K562 (cell line): ENCODE measurements at regions not wholly inside any gene's neighbourhood (a gene's known extent, or its start where the extent isn't known, plus 50 kb on each side); places are given as distances from the start of the nearest gene placed in this dataset.

Source experiments
- ATF1 ChIP-seq, 2 experiments: fragments of 450-650 bp in 1 of 2; IDR thresholded peaks; 2 replicates each; pipeline ENCODE4 v1.6.1; 2016; ENCODE audit warnings: missing compliant biosample characterization in 1 of 2, missing genetic modification characterization in 1 of 2
- EZH2 ChIP-seq: IDR thresholded peaks from 2 replicates; pipeline ENCODE4 v1.6.1; 2012; ENCODE audit warnings: low read depth, mild to moderate bottlenecking, inconsistent platforms, low read length, borderline replicate concordance
- FOXJ3 ChIP-seq: sonication (generic); formaldehyde crosslinking; IDR thresholded peaks from 2 replicates; pipeline ENCODE4 v1.4.0; 2020; ENCODE audit warnings: mild to moderate bottlenecking, missing genetic modification reagents
- HDAC3 ChIP-seq: fragments of 450-650 bp; IDR thresholded peaks from 2 replicates; pipeline ENCODE4 v1.6.1; 2018; ENCODE audit warnings: borderline replicate concordance, mild to moderate bottlenecking, moderate library complexity; ENCODE audit not compliant: partially characterized antibody
- KLF13 ChIP-seq: fragments of 450-650 bp; IDR thresholded peaks from 2 replicates; pipeline ENCODE4 v1.6.1; 2016; ENCODE audit warnings: missing genetic modification characterization, low read depth, mild to moderate bottlenecking, missing compliant biosample characterization, moderate library complexity, borderline replicate concordance
- MAFG ChIP-seq: fragments of 450-650 bp; conservative IDR thresholded peaks from 2 replicates; pipeline ENCODE4 v1.6.1; 2016; ENCODE audit warnings: missing genetic modification characterization, missing compliant biosample characterization
- MXI1 ChIP-seq: IDR thresholded peaks from 2 replicates; pipeline ENCODE4 v1.6.1; 2011; ENCODE audit warnings: low read depth, mild to moderate bottlenecking, improper control_type of control experiment, low read length
- MYBL2 ChIP-seq, 2 experiments: fragments of 450-650 bp in 1 of 2; sonication (generic) in 1 of 2; formaldehyde crosslinking in 1 of 2; IDR thresholded peaks; 2 replicates each; pipeline versions ENCODE4 v1.6.1 to v1.8.1; 2017 to 2022; ENCODE audit warnings: borderline replicate concordance in 1 of 2, inconsistent platforms in 1 of 2, low read depth in 1 of 2, mild to moderate bottlenecking in 1 of 2, missing genetic modification reagents in 1 of 2, moderate library complexity in 1 of 2
- PHF21A ChIP-seq: fragments of 450-650 bp; IDR thresholded peaks from 2 replicates; pipeline ENCODE4 v1.6.1; 2017; ENCODE audit warnings: low read depth, borderline replicate concordance
- RFX5 ChIP-seq: IDR thresholded peaks from 2 replicates; pipeline ENCODE4 v1.6.1; 2011; ENCODE audit warnings: low read depth, mild to moderate bottlenecking, improper control_type of control experiment, low read length
- STAT5B ChIP-seq: fragments of 250-450 bp; sonication (Bioruptor Pico); IDR thresholded peaks from 2 replicates; pipeline ENCODE4 v1.8.0; 2021; ENCODE audit warnings: mild to moderate bottlenecking, inconsistent platforms
- TFAM ChIP-seq: fragments of 250-450 bp; sonication (Bioruptor Pico); conservative IDR thresholded peaks from 2 replicates; pipeline ENCODE4 v1.5.0; 2021; ENCODE audit warnings: mild to moderate bottlenecking, moderate library complexity
- TSC22D4 ChIP-seq: fragments of 450-650 bp; IDR thresholded peaks from 2 replicates; pipeline ENCODE4 v1.6.1; 2016; ENCODE audit warnings: missing genetic modification characterization, missing biosample characterization, control low read depth
- ZNF12 ChIP-seq: sonication (generic); formaldehyde crosslinking; IDR thresholded peaks from 2 replicates; pipeline ENCODE4 v1.4.0; 2020; ENCODE audit warnings: mild to moderate bottlenecking, missing genetic modification reagents
- ZNF165 ChIP-seq: fragments of 250-450 bp; sonication (Bioruptor Pico); IDR thresholded peaks from 2 replicates; pipeline ENCODE4 v1.4.0; 2020; ENCODE audit warnings: borderline replicate concordance
- ZNF217 ChIP-seq: sonication (generic); formaldehyde crosslinking; IDR thresholded peaks from 2 replicates; pipeline ENCODE4 v1.8.0; 2022; ENCODE audit warnings: mild to moderate bottlenecking, missing genetic modification reagents
- ZNF707 ChIP-seq: fragments of 250-450 bp; sonication (Bioruptor Pico); conservative IDR thresholded peaks from 2 replicates; pipeline ENCODE4 v1.8.0; 2022; ENCODE audit warnings: inconsistent platforms, mild to moderate bottlenecking, moderate library complexity
- ZNF75A ChIP-seq: fragments of 450-650 bp; formaldehyde crosslinking; IDR thresholded peaks from 2 replicates; pipeline ENCODE4 v1.4.0; 2020; ENCODE audit warnings: mild to moderate bottlenecking
- TF ChIP-seq, protein P1 (sequence below): fragments of 250-450 bp; sonication (Bioruptor Pico); IDR thresholded peaks from 2 replicates; pipeline ENCODE4 v1.8.0; 2022; ENCODE audit warnings: moderate library complexity, mild to moderate bottlenecking, inconsistent platforms
- TF ChIP-seq, protein P2 (sequence below): fragments of 150-350 bp; IDR thresholded peaks from 2 replicates; pipeline ENCODE4 v1.6.1; 2014; ENCODE audit warnings: low read depth, mild to moderate bottlenecking, low read length, borderline replicate concordance
- TF ChIP-seq, protein P3 (sequence below), 2 experiments: fragments of 450-650 bp; IDR thresholded peaks; 2 replicates each; pipeline ENCODE4 v1.6.1; 2016

DNA sequence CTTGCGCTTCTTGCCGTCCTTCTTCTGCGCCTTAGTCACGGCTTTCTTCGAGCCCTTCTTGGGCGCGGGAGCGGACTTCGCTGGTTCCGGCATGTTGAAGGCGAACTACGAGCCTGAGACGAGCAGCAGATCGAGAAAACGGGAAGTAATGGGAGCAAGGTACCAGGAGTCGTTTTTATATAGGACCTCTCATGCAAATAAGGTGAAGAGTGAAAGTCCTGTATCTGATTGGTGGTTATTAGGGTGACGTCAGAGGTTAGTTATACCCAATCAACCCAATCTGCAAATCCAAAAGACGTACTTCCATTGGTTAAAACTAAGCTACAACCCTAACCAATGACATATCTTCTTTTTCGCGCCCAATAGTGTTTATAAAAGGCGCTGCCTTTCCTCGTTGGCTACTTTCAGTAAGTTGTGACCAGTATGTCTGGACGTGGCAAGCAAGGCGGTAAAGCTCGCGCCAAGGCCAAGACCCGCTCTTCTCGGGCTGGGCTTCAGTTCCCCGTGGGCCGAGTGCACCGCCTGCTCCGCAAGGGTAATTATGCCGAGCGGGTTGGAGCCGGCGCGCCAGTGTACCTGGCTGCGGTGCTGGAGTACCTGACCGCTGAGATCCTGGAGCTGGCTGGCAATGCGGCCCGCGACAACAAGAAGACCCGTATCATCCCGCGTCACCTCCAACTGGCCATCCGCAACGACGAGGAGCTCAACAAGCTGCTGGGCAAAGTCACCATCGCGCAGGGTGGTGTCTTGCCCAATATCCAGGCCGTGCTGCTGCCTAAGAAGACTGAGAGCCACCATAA is 100.6 kb upstream of the PRSS16 start (continued):
- TF ChIP-seq, protein P1, sequence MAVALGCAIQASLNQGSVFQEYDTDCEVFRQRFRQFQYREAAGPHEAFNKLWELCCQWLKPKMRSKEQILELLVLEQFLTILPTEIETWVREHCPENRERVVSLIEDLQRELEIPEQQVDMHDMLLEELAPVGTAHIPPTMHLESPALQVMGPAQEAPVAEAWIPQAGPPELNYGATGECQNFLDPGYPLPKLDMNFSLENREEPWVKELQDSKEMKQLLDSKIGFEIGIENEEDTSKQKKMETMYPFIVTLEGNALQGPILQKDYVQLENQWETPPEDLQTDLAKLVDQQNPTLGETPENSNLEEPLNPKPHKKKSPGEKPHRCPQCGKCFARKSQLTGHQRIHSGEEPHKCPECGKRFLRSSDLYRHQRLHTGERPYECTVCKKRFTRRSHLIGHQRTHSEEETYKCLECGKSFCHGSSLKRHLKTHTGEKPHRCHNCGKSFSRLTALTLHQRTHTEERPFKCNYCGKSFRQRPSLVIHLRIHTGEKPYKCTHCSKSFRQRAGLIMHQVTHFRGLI (CRISPR knock-in tag), result no peak
- TF ChIP-seq MXI1, result no peak
- TF ChIP-seq ZNF12 (CRISPR knock-in tag), result peak; percentile 74; the same call in 1 of the 2 replicates
- no peak for TF ChIP-seq MAFG (tag)
- no peak for TF ChIP-seq EZH2
- peak; percentile 39; the same call in 1 of the 2 replicates for TF ChIP-seq ZNF75A (CRISPR knock-in tag)
- TF ChIP-seq TFAM (CRISPR knock-in tag), result no peak
- TF ChIP-seq HDAC3, result no peak
- TF ChIP-seq STAT5B (CRISPR knock-in tag), result no peak
- peak; percentile 62; the same call in 1 of the 2 replicates for TF ChIP-seq MYBL2 (IDR thresholded peaks at IDR 0.05; ENCODE audit: low read depth)
- TF ChIP-seq MYBL2 (CRISPR knock-in tag; IDR thresholded peaks at IDR 0.05; ENCODE audit: borderline replicate concordance), result no peak
- no peak for TF ChIP-seq KLF13 (tag)
- TF ChIP-seq FOXJ3 (CRISPR knock-in tag), result no peak
- no peak for TF ChIP-seq TSC22D4 (tag)
- peak; percentile 79 for TF ChIP-seq RFX5
- TF ChIP-seq ZNF217 (CRISPR knock-in tag), result 0 out of 2 replicates have a peak, but pooled peaks have one; percentile 78
- no peak for TF ChIP-seq PHF21A
- TF ChIP-seq, protein P2, sequence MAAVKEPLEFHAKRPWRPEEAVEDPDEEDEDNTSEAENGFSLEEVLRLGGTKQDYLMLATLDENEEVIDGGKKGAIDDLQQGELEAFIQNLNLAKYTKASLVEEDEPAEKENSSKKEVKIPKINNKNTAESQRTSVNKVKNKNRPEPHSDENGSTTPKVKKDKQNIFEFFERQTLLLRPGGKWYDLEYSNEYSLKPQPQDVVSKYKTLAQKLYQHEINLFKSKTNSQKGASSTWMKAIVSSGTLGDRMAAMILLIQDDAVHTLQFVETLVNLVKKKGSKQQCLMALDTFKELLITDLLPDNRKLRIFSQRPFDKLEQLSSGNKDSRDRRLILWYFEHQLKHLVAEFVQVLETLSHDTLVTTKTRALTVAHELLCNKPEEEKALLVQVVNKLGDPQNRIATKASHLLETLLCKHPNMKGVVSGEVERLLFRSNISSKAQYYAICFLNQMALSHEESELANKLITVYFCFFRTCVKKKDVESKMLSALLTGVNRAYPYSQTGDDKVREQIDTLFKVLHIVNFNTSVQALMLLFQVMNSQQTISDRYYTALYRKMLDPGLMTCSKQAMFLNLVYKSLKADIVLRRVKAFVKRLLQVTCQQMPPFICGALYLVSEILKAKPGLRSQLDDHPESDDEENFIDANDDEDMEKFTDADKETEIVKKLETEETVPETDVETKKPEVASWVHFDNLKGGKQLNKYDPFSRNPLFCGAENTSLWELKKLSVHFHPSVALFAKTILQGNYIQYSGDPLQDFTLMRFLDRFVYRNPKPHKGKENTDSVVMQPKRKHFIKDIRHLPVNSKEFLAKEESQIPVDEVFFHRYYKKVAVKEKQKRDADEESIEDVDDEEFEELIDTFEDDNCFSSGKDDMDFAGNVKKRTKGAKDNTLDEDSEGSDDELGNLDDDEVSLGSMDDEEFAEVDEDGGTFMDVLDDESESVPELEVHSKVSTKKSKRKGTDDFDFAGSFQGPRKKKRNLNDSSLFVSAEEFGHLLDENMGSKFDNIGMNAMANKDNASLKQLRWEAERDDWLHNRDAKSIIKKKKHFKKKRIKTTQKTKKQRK, result no peak
- peak; percentile 6; the same call in 1 of the 2 replicates for TF ChIP-seq ZNF707 (CRISPR knock-in tag)
- TF ChIP-seq ZNF165 (CRISPR knock-in tag), result 0 out of 2 replicates have a peak, but pooled peaks have one; percentile 80
- TF ChIP-seq, protein P3, sequence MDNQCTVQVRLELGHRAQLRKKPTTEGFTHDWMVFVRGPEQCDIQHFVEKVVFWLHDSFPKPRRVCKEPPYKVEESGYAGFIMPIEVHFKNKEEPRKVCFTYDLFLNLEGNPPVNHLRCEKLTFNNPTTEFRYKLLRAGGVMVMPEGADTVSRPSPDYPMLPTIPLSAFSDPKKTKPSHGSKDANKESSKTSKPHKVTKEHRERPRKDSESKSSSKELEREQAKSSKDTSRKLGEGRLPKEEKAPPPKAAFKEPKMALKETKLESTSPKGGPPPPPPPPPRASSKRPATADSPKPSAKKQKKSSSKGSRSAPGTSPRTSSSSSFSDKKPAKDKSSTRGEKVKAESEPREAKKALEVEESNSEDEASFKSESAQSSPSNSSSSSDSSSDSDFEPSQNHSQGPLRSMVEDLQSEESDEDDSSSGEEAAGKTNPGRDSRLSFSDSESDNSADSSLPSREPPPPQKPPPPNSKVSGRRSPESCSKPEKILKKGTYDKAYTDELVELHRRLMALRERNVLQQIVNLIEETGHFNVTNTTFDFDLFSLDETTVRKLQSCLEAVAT (IDR thresholded peaks at IDR 0.05), result peak; percentile 99
- TF ChIP-seq ATF1 (CRISPR knock-in tag; IDR thresholded peaks at IDR 0.05), result no peak
- TF ChIP-seq ATF1 (tag; IDR thresholded peaks at IDR 0.05), result peak; percentile 99
